GM21717 (cell line): ENCODE measurements at regions not wholly inside any gene's neighbourhood (a gene's known extent, or its start where the extent isn't known, plus 50 kb on each side); places are given as distances from the start of the nearest gene placed in this dataset.
"Not testable (repeated sequence)": the region's sequence is repeated elsewhere in the genome, so short reads cannot be mapped to it uniquely, and the experiment has no call there.

ENCODE experiments used
- ATAC-seq: cut with Tn5 transposase; IDR thresholded peaks from one replicate; pipeline ENCODE4 v1.9.1; 2021; ENCODE audit warnings: mild to moderate bottlenecking, moderate library complexity; ENCODE audit not compliant: unreplicated experiment

DNA sequence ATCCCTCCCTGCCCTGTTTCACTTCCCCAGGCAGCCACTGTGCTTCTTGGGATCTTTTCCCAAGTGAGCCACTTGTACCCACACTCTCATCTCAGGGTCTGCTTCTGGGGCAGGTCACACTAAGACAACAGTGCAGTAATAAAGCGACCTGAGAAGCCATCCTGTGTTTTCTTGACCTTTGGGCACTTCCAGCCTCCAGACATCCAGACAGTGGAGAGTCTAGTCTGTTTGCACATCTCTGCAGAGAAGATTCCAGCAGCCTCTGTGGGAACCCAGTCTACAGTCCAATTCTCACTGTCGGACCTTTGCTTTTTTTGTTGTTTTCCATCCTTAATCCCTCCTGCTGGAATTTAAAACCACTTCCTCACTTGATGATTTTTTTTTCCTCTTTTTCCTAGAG, 50.3 kb upstream of the ATP6AP2 start:
- ATAC-seq, result no peak

DNA sequence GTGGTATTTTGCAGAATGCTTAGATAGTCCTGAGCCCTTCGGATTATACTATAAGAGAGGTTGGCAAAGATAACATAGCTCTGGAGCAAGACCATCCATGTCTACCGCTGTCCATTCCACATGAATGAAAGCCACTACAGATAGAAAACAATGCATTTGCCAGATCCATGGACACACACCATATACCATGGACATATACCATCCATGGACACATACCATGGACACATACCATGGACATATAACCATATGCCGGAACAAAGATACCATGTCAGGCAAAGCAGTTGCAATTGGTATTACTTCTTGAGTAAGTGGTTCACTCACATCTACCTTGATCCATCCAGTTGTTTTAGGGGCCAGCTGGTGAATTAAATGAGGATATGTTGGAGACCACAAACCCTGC, 53.2 kb upstream of the ATP6AP2 start:
- no peak for ATAC-seq

DNA sequence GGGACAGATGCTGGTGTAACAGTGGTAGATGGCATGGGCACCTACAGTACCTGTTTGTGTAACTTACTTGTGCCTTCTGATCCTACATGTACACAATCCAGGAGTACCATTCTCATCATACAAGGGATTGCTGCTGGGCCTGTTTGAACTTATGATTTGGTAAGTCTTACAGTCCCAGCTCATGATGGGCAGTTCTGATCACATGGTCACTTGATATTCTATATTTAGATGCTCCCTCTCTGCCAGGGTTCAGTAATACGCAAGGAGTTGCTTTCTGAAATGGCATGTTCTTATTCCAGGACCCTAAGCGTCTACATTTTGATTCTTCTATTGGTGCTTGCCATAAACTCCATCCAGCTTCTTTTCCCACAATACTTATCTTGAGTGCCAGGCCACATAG, 54.4 kb upstream of the ATP6AP2 start:
- ATAC-seq, result no peak

DNA sequence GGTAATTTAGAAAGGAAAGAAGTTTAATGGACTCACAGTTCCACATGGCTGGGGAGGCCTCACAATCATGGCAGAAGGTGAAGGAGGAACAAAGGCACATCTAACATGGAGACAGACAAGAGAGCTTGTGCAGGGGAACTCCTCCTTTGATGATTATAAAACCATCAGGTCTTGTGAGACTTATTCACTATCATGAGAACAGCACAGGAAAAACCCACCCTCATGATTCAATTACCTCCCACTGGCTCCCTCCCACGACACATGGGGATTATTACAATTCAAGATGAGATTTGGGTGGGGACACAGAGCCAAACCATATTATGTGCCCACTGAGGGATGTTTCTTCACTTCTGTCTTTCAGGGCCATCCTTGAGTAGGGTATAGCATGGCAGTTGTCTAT, 54.9 kb upstream of the ATP6AP2 start:
- not testable (repeated sequence) for ATAC-seq

- ATAC-seq, result no peak
These were observed 56.3 kb upstream of the ATP6AP2 start for GRCh38 chrX:40524423-40524822.

DNA sequence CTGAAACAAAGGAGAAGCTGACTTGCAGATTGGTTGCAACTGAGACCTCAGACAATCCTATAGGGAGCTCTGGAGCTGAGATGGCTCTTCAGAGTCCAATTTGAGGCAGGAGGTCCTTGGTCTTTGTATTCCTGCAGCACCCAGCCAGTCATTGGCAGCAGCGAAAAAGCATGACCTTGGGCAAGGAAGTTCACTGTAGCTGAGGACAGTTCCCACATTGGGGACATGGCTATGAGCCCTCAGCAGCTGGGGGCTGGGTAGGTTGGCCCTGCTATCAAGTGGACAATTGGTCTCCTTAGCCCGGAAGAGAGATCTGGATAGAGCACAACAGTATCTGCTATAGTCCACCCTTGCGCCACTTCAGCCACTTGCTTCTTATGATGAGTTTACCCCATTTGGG, 56.9 kb upstream of the ATP6AP2 start:
- ATAC-seq, result no peak

DNA sequence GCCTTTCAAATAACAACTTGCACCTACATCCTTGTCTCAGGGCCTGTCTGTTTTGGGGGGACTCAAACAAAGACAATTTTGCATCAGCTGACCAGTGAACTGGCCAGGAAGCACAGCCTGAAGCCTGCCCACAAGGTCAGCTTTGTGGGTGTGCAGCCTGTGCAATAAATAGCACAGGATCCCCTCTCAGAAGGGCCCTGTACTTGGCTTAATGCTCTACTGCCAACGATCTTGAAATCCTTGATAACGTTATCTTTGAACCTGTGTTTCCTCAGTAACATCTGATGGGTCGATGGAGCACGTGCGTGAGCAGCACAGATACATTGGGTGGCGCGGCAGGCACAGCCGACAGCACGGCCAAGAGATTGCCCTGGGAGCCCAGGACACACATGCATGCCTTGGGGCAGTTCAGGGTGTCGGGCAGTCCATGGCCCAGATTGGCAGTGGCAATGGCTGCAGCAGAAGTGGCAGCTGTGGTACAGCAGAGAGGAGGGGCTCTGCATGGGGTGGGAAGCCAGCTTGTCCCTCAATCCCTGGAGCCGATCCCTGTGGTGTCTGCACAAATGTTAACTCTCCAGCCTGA, 58.8 kb upstream of the ATP6AP2 start:
- no peak for ATAC-seq

- no peak for ATAC-seq
These were observed 66.4 kb upstream of the ATP6AP2 start for GRCh38 chrX:40514376-40514775.

DNA sequence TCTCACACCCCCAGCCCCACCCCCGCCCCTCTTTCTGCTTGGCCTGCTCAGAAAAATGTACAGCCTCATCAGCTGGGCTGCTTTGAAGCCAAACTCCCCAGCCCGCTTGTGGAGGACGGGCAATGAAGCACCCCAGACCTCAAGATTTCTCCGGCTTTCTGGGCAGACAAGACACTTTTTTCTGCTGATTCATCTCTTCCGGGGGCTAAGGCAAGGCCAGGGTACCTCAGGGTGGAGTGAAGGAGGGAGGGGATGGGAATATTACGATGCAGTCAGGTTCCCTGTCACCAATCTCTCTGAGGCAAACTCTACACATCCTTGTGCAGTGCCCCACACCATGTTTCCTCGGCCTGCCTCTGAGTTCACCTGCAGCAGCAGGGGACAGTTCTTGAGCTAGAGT, 66.9 kb upstream of the ATP6AP2 start:
- ATAC-seq, result no peak

DNA sequence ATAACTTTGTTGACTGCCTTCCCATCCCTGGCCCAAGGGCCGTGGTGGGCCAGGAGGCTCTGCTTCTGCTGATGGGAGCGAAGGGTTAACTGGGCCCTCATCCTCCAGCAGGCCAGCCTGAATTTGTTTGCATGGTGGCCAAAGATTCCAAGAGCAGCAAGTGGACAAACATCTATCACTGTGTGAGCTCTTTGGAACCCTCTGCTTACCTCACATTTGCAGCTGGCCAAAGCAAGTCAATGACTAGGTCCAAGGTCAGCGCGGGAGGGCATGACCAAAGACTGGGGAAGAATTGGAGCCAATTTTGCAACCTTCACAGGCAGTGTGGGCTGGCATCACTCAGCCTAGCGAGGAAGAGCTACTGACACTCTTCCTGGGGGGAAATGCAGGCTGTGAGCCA, 67.8 kb upstream of the ATP6AP2 start:
- no peak for ATAC-seq

DNA sequence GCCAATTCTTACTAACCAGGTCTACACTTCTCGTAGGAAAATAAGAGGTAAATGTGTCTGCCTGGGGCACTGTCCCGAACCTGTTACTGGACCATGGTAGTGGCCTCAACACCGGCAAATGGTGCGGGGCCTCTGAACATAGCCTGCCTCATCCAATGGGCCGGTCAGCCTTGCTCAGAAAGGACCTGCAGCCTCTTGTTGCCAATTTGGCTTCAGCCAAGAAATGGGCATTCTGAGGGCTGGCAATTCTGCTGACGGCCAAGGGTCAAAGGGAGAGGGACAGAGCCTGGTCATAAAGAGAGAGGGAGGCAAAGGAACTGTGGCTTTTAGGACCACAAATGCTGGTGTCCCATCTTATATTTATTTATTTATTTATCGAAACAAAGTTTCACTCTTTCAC, 69.5 kb upstream of the ATP6AP2 start:
- ATAC-seq, result no peak

DNA sequence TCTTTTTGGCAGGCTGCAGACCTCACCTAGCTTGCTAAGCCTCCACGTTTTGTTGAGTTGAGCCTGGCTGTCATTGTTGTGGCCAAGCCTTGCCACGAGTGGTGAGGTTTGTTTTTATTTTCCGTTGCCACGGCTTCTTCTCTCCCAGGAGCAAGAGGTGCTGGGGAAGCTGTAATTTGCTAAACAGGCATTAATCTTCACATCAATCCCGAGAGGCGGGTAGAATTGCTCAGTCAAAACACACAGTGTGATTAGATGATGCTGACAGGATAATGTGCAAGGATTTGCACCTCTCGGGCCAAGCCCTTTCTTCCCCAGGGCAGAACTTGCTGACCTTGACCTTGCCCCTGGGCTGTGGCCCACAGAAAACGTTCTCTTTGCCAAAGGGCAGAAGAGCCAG, 72.2 kb upstream of the ATP6AP2 start:
- ATAC-seq, result no peak

DNA sequence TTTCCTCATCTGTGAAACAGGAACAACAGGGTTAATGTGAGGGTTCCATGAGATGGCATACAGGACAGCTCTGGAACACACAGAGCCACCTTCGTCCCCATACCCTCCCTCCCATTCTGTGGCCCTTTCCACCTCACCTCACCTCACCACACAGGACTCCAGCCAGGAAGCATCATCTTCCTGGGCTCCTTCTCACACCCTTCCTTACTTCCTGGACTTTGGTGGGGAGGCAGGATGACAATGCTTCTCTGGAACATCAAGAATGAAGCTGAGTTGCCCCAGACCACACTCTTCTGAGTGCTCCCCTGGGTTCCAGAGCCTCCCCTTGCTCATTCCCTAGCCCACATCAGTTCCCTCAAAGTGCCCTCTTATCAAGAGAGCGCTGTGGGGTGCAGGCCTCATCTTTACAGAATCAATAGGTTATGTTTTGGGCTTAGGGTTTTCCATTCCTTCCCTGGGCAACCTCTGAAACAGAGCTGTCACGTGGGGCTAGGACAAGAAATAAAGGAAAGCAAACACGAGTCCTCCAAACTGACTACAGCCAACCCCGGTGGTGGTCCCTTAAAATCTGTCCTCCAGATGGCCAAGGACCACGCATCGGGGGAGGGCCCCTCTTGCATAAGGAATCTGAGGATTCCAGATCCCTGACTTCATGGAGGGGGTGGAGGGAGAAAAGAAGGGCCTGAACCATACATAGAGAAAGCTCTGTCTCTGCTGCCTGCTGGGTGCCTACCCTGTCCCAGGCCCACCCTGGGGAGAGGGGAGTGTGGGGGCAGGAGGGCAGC, 74.4 kb upstream of the ATP6AP2 start:
- no peak for ATAC-seq

DNA sequence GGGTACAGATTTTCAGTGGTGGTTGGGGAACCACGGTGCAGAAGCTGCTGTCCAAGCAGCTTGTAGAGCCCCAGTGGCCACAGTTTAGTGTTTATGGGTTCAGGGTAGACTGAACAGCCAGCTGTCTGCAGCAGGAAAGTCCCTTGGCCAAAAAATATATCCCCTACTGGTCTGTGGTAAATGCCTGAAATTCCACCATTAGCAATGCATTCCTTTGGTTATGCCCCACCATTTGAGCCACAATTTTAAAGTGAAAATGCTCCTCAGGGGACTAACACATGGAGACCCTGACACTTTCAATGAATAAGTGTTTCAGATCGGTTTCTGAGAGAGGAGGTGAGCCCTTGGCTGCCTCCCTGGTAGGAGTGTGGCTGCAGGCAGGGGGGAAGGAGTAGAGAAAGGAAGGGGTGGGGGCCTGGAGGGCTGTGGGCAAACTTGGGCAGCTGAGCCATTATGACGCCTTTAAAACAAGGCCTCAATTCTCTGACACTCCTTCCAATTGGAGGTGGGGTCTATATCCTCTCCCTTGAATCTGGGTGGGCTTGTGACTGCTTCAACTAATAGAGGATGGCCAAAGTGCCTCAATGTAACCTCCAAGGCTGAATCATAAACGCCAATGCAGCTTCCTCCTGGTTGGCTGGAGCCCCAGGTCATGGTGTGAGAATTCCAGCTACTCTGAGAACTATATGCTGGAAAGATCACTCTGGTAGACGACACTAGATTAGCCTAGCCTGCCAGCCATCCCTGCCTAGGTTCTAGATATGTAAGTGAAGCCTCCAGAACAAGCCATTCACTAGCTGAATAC, 75.8 kb upstream of the ATP6AP2 start:
- ATAC-seq, result no peak

GRCh38 chrX:40503094-40503493, 77.7 kb upstream of the ATP6AP2 start:
- ATAC-seq, result no peak

GRCh38 chrX:40502688-40503087, 78.1 kb upstream of the ATP6AP2 start:
- ATAC-seq, result no peak

DNA sequence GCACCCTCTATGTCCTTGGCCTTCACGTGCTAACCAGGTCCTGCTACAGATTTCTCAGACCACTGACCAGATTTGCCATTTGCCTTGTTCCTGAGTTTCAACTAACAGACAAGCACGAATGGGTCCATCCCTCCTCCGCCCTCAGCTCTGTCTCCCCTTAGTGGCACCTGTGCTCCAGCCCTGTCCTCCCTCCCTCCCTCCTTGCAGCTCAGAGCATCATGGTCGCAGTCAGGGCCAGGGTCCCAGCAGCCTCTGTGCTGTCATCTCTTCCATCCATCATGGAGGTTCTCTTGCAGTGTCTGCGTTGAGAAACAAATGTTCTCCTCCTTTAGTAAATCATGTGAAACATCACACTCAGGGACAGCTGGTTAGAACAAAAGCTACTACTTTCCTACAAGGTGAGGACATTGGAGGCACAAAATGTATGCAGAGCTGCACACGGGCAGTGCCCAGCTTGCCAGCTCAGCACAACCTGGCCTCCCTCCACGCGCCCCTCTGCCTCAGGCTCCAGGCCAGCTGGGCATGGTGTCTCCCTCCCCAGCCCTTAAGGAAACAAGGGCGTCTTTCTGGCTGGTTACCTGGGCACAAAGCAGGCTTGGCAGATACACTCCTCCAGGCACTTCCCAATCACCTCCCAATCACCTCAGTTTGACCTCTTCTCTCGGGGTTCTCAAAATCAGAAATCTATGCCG, 79.5 kb upstream of the ATP6AP2 start:
- no peak for ATAC-seq

GRCh38 chrX:40496728-40497127, 84.0 kb upstream of the ATP6AP2 start:
- ATAC-seq, result no peak

DNA sequence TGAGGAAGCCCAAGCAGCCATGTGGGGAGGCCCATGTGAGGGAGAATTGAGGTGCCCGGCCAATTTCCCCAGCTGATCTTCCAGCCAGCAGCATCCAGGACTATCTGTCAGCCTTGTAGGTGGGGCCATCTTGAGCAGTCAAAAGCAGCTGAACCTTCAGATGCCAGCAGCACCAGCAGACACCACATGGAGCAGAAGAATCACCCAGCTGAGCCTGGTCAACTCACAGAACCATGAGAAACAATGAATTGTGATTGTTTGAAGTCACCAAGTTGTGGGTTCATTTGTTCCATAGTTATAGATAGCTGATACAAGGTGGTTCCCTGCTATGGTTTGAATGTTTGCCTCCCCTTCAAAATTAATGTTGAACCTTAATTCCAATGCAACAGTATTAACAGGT, 85.1 kb upstream of the ATP6AP2 start:
- ATAC-seq, result no peak

DNA sequence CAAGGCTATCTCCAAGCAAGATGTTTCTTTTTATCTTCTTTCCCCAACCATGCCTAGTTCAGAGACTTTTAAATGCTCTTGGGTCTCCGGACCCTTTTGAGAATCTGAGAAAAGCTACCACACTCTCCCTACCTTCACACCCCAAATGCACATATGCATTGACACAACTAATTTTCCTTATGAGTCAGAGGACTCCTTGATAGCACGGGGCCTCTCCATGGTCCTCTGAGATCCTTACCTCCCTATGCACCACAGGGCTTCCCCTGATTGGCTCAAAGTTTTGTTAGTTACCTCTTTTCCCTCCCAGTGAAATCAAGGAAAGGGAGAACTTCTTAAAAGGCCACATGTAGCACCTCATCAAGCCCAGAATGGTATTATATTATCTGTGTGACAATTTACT, 86.8 kb upstream of the ATP6AP2 start:
- no peak for ATAC-seq

DNA sequence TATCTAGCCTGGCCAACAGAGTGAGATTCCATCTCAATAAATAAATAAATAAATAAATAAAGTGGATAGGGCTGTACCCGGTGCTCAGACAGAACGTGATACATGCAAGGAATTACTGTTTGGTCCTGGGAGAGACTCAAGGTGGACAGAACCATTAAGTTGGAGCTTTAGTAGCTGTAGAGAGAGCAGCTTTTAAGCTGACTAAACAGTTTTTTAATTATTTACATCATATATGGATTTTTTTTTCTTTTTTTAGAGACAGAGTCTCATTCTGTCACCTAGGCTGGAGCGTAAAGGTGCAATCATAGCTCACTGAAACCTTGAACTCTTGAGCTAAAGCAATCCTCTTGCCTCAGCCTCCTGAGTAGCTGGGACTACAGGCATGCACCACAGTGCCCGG, 92.5 kb upstream of the ATP6AP2 start:
- no peak for ATAC-seq
